OCI-LY7 (cell line): ENCODE measurements at regions not wholly inside any gene's neighbourhood (a gene's known extent, or its start where the extent isn't known, plus 50 kb on each side); places are given as distances from the start of the nearest gene placed in this dataset.
"Not testable (repeated sequence)": the region's sequence is repeated elsewhere in the genome, so short reads cannot be mapped to it uniquely, and the experiment has no call there.

Experiments
- CTCF ChIP-seq: fragments of 200-600 bp; sonication (generic); conservative IDR thresholded peaks from 2 replicates; pipeline ENCODE4 v1.5.1; 2014; ENCODE audit warnings: mild to moderate bottlenecking, antibody characterized with exemption, low read length, moderate library complexity, mixed read lengths
- EZH2phosphoT487 ChIP-seq: fragments of 200-600 bp; sonication (generic); IDR thresholded peaks from 2 replicates; pipeline ENCODE4 v1.6.1; 2018; ENCODE audit warnings: low read depth, borderline replicate concordance, mild to moderate bottlenecking, mixed run types, antibody characterized with exemption, low read length, moderate library complexity, mixed read lengths

- not testable (repeated sequence) for TF ChIP-seq EZH2phosphoT487, CTCF
Measured at GRCh38 chr16:21501223-21501868, 98.0 kb upstream of the METTL9 start.
